ENCODE measurements at regions not wholly inside any gene's neighbourhood (a gene's known extent, or its start where the extent isn't known, plus 50 kb on each side); places are given as distances from the start of the nearest gene placed in this dataset.
"Not testable (repeated sequence)": the region's sequence is repeated elsewhere in the genome, so short reads cannot be mapped to it uniquely, and the experiment has no call there.

DNA sequence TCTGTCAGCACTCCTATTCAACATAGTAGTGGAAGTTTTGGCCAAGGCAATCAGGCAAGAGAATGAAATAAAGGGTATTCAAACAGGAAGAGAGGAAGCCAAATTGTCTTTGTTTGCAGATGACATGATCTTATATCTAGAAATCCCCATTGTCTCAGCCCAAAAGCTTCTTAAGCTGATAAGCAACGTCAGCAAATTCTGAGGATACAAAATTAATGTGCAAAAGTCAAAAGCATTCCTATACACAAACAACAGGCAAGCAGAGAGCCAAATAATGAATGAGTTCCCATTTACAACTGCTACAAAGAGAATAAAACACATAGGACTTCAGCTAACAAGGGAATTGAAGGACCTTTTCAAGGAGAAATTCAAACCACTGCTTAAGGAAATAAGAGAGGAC, 280.4 kb upstream of the LUZP2 start:
- TF ChIP-seq, protein P1, sequence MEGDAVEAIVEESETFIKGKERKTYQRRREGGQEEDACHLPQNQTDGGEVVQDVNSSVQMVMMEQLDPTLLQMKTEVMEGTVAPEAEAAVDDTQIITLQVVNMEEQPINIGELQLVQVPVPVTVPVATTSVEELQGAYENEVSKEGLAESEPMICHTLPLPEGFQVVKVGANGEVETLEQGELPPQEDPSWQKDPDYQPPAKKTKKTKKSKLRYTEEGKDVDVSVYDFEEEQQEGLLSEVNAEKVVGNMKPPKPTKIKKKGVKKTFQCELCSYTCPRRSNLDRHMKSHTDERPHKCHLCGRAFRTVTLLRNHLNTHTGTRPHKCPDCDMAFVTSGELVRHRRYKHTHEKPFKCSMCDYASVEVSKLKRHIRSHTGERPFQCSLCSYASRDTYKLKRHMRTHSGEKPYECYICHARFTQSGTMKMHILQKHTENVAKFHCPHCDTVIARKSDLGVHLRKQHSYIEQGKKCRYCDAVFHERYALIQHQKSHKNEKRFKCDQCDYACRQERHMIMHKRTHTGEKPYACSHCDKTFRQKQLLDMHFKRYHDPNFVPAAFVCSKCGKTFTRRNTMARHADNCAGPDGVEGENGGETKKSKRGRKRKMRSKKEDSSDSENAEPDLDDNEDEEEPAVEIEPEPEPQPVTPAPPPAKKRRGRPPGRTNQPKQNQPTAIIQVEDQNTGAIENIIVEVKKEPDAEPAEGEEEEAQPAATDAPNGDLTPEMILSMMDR (IDR thresholded peaks at IDR 0.05; ENCODE audit: insufficient read depth, low read length), result no peak
- H3K4me3 ChIP-seq (ENCODE audit: low read depth, low read length), result no peak overlapping the region
- DNase-seq (ENCODE audit: low read depth), result no peak

DNA sequence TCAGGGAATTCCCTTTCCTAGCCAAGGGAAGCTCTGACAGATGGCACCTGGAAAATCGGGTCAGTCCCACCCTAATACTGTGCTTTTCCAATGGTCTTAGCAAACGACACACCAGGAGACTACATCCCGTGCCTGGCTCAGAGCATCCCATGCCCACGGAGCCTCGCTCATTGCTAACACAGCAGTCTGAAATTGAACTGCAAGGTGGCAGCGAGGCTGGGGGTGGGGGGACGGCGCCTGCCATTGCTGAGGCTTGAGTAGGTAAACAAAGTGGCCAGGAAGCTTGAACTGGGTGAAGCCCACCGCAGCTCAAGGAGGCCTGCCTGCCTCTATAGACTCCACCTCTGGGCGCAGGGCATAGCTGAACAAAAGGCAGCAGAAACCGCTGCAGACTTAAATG, 279.5 kb upstream of the LUZP2 start:
- not testable (repeated sequence) for H3K4me3 ChIP-seq (ENCODE audit: low read depth, low read length); DNase-seq (ENCODE audit: low read depth)

DNA sequence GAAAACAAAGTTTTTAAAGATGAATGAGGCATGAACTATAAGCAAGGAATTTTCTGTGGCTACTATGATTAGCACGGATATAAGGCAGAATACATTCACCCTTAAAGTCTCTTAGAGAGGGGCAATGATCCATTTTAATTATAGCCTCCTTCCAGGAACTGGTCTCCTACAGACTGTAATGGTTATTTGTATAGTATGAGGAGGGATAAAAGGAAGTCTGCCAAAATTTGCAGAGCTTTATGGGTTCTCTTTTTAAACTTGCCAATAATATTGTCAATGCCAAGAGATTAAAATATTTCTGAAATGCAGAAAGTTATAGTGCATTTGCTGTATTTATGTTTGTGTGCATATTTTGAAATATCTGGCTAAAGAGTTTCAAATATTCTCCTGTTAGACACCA, 271.4 kb upstream of the LUZP2 start:
- TF ChIP-seq, protein P1 (IDR thresholded peaks at IDR 0.05; ENCODE audit: insufficient read depth, low read length), result no peak
- no peak for DNase-seq (ENCODE audit: low read depth)
- H3K4me3 ChIP-seq (ENCODE audit: low read depth, low read length), result no peak overlapping the region

DNA sequence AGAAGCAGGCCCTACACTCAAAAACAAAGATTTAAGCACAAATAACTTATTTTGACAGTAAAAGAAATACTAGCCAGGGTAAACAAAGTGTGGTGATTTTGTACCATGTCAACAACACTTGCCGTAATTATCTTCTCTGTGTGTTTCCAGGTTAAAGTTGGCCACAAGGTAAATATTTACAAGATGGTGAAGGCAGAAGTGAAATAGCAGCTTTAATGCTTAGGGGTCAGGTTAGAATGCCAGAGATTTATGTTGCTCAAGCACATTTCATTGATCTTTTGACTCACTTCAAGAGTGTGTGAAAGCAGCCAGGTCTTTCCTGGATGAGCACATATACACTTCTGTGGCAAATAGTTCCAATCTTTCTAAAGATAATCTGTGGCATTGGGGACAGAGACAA, 270.2 kb upstream of the LUZP2 start:
- no peak overlapping the region for H3K4me3 ChIP-seq (ENCODE audit: low read depth, low read length)
- DNase-seq (ENCODE audit: low read depth), result no peak
- TF ChIP-seq, protein P1 (IDR thresholded peaks at IDR 0.05; ENCODE audit: insufficient read depth, low read length), result no peak

DNA sequence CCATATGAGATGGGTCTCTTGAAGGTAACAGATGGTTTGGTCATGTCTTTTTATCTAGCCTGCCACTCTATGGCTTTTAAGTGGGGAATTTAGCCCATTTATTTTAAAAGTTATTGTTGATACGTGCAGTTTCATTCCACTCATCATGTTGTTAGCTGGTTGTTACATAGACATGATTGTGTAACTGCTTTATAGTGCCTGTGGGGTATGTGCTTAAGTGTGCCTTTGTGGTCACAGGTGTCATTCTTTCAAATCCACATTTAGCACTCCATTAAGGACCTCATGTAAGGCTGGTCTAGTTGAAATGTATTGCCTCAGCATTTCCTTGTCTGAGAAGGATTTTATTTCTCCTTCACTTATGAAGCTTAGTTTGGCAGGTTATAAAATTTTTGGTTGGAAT, 263.8 kb upstream of the LUZP2 start:
- TF ChIP-seq, protein P1 (IDR thresholded peaks at IDR 0.05; ENCODE audit: insufficient read depth, low read length), result no peak
- no peak for DNase-seq (ENCODE audit: low read depth)
- H3K4me3 ChIP-seq (ENCODE audit: low read depth, low read length), result no peak overlapping the region

DNA sequence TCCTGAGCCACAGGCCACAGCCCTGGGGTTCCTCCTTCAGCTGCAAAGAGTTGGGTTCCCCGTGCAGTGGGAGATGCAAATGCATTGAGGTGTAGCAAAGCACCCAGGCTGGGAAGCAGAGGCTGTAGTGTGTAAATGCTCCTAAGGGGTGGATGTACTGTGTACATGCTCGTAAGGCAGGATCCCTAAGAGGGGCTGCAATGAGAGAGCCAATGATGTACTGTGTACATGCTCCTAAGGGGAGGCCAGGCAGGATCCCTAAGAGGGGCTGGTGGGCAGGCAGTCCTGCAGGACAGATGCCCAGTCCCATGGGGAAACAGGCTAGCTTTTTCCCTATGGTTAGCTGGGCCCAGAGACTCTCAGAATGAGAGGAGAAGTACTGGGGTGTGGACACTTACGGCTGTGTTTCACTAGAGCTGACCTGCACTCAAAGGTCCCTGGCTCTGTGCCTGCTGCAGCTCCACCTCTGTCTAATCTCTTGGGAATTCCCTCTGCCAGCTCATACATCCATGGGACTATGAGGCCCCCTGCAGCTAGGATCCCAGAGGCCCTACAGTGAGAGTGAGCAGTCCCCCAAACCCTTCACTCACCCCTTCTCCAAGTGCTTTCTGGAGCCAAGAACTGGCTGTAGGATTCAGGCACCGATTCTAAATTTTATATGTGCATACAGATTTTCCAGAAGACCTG, 261.9 kb upstream of the LUZP2 start:
- H3K4me3 ChIP-seq (ENCODE audit: low read depth, low read length), result no peak overlapping the region
- TF ChIP-seq, protein P1 (IDR thresholded peaks at IDR 0.05; ENCODE audit: insufficient read depth, low read length), result no peak
- no peak for DNase-seq (ENCODE audit: low read depth)

DNA sequence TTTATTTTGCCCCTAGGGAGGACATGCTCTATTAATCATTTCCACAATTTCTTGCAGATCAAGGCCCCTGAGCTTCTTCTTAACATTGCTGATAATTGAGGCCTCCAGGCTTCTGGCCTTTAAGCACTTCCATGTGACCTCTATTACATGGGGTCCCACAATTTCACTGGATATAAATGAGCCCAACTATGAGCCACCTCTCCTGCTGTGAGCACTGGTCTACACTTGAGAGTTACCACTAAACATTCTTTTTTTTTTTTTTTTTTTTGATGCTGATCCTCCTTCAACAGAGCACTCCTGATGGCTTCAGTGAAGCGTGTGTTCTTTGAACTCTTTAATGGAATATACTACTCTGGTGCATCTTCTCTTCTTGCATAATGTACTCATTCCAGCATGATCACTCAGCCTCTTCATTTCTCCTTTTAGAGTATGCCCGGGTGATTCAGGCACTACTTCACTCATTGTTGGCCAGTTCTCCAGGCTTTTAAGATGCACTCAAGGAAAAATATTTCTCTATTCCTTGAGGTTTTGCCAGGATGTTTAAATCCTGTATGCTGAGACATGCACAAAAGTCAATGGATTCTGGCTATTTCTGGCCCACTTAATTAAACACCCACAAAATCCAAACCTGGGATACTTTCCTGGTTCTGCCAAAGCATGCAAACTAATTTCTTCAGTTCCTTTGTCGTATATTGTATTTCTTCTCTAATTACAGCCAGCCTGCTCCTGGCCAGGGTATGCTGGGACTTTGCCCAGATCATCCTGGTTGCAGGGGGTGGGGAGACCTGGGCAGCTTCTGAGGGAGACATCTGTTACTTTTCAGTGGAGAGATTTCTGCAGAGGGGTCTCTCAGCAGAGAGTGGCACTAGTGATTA, 257.8 kb upstream of the LUZP2 start:
- peak; percentile 5 for DNase-seq (ENCODE audit: low read depth)
- no peak overlapping the region for H3K4me3 ChIP-seq (ENCODE audit: low read depth, low read length)
- TF ChIP-seq, protein P1 (IDR thresholded peaks at IDR 0.05; ENCODE audit: insufficient read depth, low read length), result no peak

All from fibroblast of the aortic adventitia (primary cell).